Calu3 (cell line): ENCODE measurements at regions not wholly inside any gene's neighbourhood (a gene's known extent, or its start where the extent isn't known, plus 50 kb on each side); places are given as distances from the start of the nearest gene placed in this dataset.

Experiments used
- BruUV-seq: library from RNA; stranded (reverse); fragments of 400-500 nt; replicated peaks from 2 replicates; lab custom pipeline; 2021; lab: Mats Ljungman, UMichigan
- CTCF ChIA-PET: fragments of 300-600 bp; sonication (Branson Sonifier 250); formaldehyde crosslinking; loops from one replicate; lab custom pipeline; 2022; ENCODE audit warnings: antibody characterized with exemption; lab: Charles Lee
- DNase-seq: peaks from one replicate; pipeline ENCODE4 v3.0.0; 2022
- H3K27ac Mint-ChIP-seq: one replicate; pipeline ENCODE4 v1.8.0; 2022; ENCODE audit warnings: mixed read lengths; ENCODE audit not compliant: unreplicated experiment
- H3K27me3 Mint-ChIP-seq: one replicate; pipeline ENCODE4 v1.8.0; 2022; ENCODE audit warnings: mixed read lengths; ENCODE audit not compliant: unreplicated experiment
- H3K36me3 Mint-ChIP-seq: one replicate; pipeline ENCODE4 v1.8.0; 2022; ENCODE audit warnings: mild to moderate bottlenecking, moderate library complexity, mixed read lengths; ENCODE audit not compliant: insufficient read depth, unreplicated experiment
- H3K4me1 Mint-ChIP-seq: one replicate; pipeline ENCODE4 v1.8.0; 2022; ENCODE audit warnings: mild to moderate bottlenecking, low read depth, mixed read lengths; ENCODE audit not compliant: unreplicated experiment
- H3K4me3 Mint-ChIP-seq: one replicate; pipeline ENCODE4 v1.8.0; 2022; ENCODE audit warnings: mild to moderate bottlenecking, low read depth, moderate library complexity, mixed read lengths; ENCODE audit not compliant: unreplicated experiment
- H3K9me3 Mint-ChIP-seq: one replicate; pipeline ENCODE4 v1.8.0; 2022; ENCODE audit warnings: low read depth, mixed read lengths; ENCODE audit not compliant: unreplicated experiment
- intact Hi-C: fragments of 100-400 bp; cut with micrococcal nuclease; formaldehyde crosslinking; loops from one replicate; pipeline ENCODE4 v1.10.0; 2022; ENCODE audit not compliant: unreplicated experiment
- TF ChIP-seq, protein P1 (sequence below): fragments of 200-600 bp; IDR thresholded peaks from one replicate; pipeline ENCODE4 v1.8.0; 2022; ENCODE audit warnings: antibody characterized with exemption; ENCODE audit not compliant: unreplicated experiment

DNA sequence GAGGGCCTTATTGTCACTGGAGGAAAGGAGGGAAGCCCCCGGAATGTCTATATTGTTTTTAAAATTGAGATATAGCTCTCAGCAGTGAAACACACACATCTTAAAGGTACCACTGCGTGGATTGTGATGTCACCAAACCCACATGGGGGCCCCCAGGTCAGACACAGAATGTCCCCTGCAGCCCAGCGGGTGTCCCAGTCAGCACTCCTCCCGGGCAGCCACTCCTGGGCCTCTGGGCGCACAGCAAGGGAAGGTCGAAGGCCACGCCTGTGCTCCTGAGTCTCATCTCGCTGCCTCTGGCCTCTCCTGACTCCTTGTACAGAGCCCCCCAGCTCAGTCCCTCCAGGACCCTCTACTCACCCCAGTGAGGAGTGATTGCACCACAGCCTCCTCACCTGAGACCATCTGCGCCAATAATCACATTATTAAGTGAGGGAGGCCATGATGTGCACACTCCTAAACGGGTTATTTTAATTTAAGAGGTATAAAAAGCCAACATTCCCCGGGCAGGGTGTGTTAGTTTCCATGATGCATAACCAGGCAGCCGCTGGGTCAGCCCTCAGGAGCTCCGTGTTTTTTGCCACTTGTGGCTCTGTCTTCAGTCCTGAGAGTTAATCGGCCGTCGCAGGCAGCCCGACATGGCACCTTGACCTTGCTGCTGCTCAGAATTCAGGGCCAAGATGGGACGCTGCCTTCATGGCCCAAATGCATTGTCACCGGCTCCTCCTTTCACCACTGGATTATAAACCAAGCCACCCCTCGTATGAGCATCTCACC lies 1089.3 kb downstream of the BRD1 start:
- intact Hi-C loops = no loop called here
- DNase-seq = no peak
- H3K4me3 Mint-ChIP-seq = no peak overlapping the region
- peaks cover 15% of the 10 kb centered on the region for H3K9me3 Mint-ChIP-seq
- no peaks in the 10 kb centered on the region for H3K4me1 Mint-ChIP-seq
- H3K36me3 Mint-ChIP-seq = no peaks in the 10 kb centered on the region
- H3K27ac Mint-ChIP-seq = no peak overlapping the region
- TF ChIP-seq, protein P1, sequence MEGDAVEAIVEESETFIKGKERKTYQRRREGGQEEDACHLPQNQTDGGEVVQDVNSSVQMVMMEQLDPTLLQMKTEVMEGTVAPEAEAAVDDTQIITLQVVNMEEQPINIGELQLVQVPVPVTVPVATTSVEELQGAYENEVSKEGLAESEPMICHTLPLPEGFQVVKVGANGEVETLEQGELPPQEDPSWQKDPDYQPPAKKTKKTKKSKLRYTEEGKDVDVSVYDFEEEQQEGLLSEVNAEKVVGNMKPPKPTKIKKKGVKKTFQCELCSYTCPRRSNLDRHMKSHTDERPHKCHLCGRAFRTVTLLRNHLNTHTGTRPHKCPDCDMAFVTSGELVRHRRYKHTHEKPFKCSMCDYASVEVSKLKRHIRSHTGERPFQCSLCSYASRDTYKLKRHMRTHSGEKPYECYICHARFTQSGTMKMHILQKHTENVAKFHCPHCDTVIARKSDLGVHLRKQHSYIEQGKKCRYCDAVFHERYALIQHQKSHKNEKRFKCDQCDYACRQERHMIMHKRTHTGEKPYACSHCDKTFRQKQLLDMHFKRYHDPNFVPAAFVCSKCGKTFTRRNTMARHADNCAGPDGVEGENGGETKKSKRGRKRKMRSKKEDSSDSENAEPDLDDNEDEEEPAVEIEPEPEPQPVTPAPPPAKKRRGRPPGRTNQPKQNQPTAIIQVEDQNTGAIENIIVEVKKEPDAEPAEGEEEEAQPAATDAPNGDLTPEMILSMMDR = no peak
- CTCF ChIA-PET = no interaction called here
- BruUV-seq = no TSS peak
- H3K27me3 Mint-ChIP-seq = no peaks in the 10 kb centered on the region

DNA sequence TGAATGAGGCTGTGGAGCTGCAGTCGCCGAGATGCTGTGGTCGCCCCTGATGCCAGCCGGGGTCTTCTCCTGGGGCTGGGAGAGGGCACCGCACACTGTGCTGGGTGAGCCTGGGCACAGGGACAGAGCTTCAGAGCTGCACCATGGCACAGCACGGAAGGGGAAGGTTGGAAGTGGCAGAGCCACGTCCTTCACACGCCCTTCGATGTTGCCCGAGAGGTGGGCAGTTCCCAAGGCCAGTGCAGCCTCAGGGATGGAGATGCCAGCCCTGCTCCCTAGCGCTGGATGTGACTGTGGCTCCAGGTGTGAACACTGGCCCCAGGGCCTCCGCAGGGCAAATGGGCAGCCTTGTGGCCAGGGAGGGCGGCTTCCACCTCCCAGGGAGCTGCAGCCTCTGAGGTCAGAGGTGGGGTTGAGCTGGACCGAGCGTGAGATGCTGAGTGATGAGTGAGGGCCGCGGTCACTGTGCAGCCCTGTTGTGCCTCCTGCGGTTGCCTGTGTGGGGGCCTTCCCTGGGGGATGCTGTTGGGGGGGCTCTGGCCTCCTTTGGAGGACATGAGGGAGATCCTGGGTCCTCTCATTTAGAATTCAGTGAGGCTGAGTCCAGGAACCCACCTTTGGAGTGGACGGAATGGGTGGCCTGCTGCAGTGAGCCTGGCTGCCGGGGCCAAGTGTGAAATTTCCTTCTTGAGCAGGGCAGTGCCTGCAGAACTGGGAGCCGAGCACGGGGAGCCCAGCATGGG lies 1090.0 kb downstream of the BRD1 start:
- H3K27ac Mint-ChIP-seq = no peak overlapping the region
- TF ChIP-seq, protein P1 = no peak
- H3K4me3 Mint-ChIP-seq = no peak overlapping the region
- H3K4me1 Mint-ChIP-seq = no peaks in the 10 kb centered on the region
- no peak for DNase-seq
- CTCF ChIA-PET = no interaction called here
- BruUV-seq = no TSS peak
- no peaks in the 10 kb centered on the region for H3K27me3 Mint-ChIP-seq
- H3K9me3 Mint-ChIP-seq = peaks cover 15% of the 10 kb centered on the region
- H3K36me3 Mint-ChIP-seq = no peaks in the 10 kb centered on the region
- intact Hi-C loops = no loop called here

DNA sequence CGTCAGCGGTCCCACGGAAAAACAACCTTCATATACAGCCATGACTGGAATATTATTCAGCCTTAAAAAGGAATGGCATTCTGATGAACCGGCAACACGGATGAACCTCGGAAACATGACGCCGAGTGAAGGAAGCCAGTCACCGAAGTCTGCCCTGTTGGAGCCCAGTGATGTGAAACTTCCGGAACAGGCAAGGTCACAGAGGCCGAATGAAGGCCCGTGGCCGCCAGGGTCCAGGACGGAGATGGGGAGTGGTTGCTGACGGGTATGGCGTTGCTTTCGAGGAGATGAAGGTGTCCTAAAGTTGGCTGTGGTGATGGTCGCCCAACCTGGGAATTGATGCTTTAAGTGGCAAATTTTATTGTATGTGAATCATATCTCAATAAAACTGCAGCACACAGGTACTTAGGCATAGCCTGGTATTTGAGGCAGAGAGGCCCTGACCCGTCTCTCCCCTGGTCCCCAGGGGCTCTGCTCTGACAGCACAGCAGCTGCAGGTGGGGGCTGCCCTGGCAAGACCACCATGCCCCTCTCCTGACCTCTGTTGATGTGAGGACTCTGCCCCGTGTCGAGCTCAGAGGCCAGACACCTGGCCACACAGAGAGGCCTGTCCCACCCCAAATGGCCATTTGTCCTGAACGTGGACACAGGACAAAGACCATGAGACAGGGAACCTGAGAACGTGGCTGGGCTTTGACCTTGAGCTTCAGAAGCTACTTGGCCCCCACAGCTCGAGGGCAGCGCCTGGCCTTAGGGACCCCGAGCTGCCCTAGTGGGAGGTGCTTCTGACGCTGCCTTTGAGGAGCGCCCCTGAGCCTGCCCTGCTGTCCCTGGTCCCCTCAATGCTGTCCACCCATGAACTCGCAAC lies 1090.8 kb downstream of the BRD1 start:
- no peaks in the 10 kb centered on the region for H3K4me1 Mint-ChIP-seq
- H3K27ac Mint-ChIP-seq = no peak overlapping the region
- no TSS peak for BruUV-seq
- no peak for DNase-seq
- H3K27me3 Mint-ChIP-seq = no peaks in the 10 kb centered on the region
- no peaks in the 10 kb centered on the region for H3K36me3 Mint-ChIP-seq
- no peak overlapping the region for H3K4me3 Mint-ChIP-seq
- CTCF ChIA-PET = no interaction called here
- H3K9me3 Mint-ChIP-seq = peaks cover 11% of the 10 kb centered on the region
- intact Hi-C loops = no loop called here
- TF ChIP-seq, protein P1 = no peak

DNA sequence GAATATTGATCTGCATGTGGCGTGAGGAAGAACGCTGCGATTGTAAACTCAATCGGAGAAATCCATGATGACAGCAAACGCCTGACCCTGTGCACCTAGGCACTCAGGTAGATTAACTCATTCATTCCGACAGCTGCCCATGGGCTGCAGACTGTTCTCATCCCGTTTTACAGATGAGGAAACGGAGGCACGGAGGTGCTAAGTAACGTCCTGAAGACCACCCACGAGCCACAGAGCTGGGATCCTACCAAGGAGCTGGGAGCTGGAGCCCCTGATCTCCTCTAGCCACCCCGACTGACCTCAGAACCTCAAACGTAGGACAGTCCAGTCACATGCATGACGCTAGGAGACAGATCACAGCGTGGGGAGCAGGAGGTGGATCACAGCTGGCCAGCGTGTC lies 1092.7 kb downstream of the BRD1 start:
- H3K4me3 Mint-ChIP-seq = no peak overlapping the region
- CTCF ChIA-PET = no interaction called here
- H3K4me1 Mint-ChIP-seq = no peaks in the 10 kb centered on the region
- DNase-seq = no peak
- H3K9me3 Mint-ChIP-seq = peaks cover 18% of the 10 kb centered on the region
- no peaks in the 10 kb centered on the region for H3K36me3 Mint-ChIP-seq
- intact Hi-C loops = no loop called here
- TF ChIP-seq, protein P1 = no peak
- no TSS peak for BruUV-seq
- no peak overlapping the region for H3K27ac Mint-ChIP-seq
- H3K27me3 Mint-ChIP-seq = no peaks in the 10 kb centered on the region
